ENCODE measurements at regions not wholly inside any gene's neighbourhood (a gene's known extent, or its start where the extent isn't known, plus 50 kb on each side); places are given as distances from the start of the nearest gene placed in this dataset.
"Not testable (repeated sequence)": the region's sequence is repeated elsewhere in the genome, so short reads cannot be mapped to it uniquely, and the experiment has no call there.

- H3K4me3 Mint-ChIP-seq = no peak overlapping the region
- H3K27ac Mint-ChIP-seq = no peak overlapping the region
- H3K36me3 Mint-ChIP-seq = no peaks in the 10 kb centered on the region
- no peaks in the 10 kb centered on the region for H3K4me1 Mint-ChIP-seq (ENCODE audit: low read depth)
- H3K27me3 Mint-ChIP-seq = no peaks in the 10 kb centered on the region
- peaks cover 8% of the 10 kb centered on the region for H3K9me3 Mint-ChIP-seq (ENCODE audit: low read depth)
Observed at GRCh38 chr10:107529350-107529749, 364.8 kb upstream of the SORCS1 start.

GRCh38 chr10:107520348-107520747 lies 355.8 kb upstream of the SORCS1 start:
- Mint-ChIP-seq H3K27me3 (no peaks in the 10 kb centered on the region), H3K36me3 (no peaks in the 10 kb centered on the region), H3K9me3 (ENCODE audit: low read depth) (peaks cover 12% of the 10 kb centered on the region), H3K27ac (no peak overlapping the region), H3K4me1 (ENCODE audit: low read depth) (no peaks in the 10 kb centered on the region), H3K4me3 (no peak overlapping the region)

- H3K4me1 Mint-ChIP-seq (ENCODE audit: low read depth) = no peaks in the 10 kb centered on the region
- no peaks in the 10 kb centered on the region for H3K27me3 Mint-ChIP-seq
- no peak overlapping the region for H3K27ac Mint-ChIP-seq
- no peak overlapping the region for H3K4me3 Mint-ChIP-seq
- H3K9me3 Mint-ChIP-seq (ENCODE audit: low read depth) = peaks cover 2% of the 10 kb centered on the region
- H3K36me3 Mint-ChIP-seq = no peaks in the 10 kb centered on the region
Observed at GRCh38 chr10:107517811-107518210, 353.3 kb upstream of the SORCS1 start.

- Mint-ChIP-seq H3K27ac (no peak overlapping the region), H3K4me3 (no peak overlapping the region), H3K9me3 (ENCODE audit: low read depth) (peaks cover 2% of the 10 kb centered on the region), H3K27me3 (no peaks in the 10 kb centered on the region), H3K4me1 (ENCODE audit: low read depth) (no peaks in the 10 kb centered on the region), H3K36me3 (no peaks in the 10 kb centered on the region)
Observed at GRCh38 chr10:107516349-107516748, 351.8 kb upstream of the SORCS1 start.

GRCh38 chr10:107504011-107504410 lies 339.5 kb upstream of the SORCS1 start:
- H3K9me3 Mint-ChIP-seq (ENCODE audit: low read depth); H3K4me1 Mint-ChIP-seq (ENCODE audit: low read depth); H3K27ac Mint-ChIP-seq; H3K36me3 Mint-ChIP-seq; H3K4me3 Mint-ChIP-seq; H3K27me3 Mint-ChIP-seq: not testable (repeated sequence)

GRCh38 chr10:107502229-107502985 lies 337.9 kb upstream of the SORCS1 start:
- Mint-ChIP-seq H3K4me1 (ENCODE audit: low read depth) (no peaks in the 10 kb centered on the region), H3K4me3 (no peak overlapping the region), H3K27ac (no peak overlapping the region), H3K9me3 (ENCODE audit: low read depth) (peaks cover 9% of the 10 kb centered on the region), H3K36me3 (no peaks in the 10 kb centered on the region), H3K27me3 (no peaks in the 10 kb centered on the region)

- no peak overlapping the region for H3K27ac Mint-ChIP-seq
- no peaks in the 10 kb centered on the region for H3K27me3 Mint-ChIP-seq
- no peaks in the 10 kb centered on the region for H3K4me1 Mint-ChIP-seq (ENCODE audit: low read depth)
- H3K4me3 Mint-ChIP-seq = no peak overlapping the region
- H3K36me3 Mint-ChIP-seq = no peaks in the 10 kb centered on the region
- H3K9me3 Mint-ChIP-seq (ENCODE audit: low read depth) = peaks cover 13% of the 10 kb centered on the region
Observed at GRCh38 chr10:107498983-107499382, 334.5 kb upstream of the SORCS1 start.

GRCh38 chr10:107497024-107497423 lies 332.5 kb upstream of the SORCS1 start:
- Mint-ChIP-seq H3K27me3 (no peaks in the 10 kb centered on the region), H3K9me3 (ENCODE audit: low read depth) (peaks cover 7% of the 10 kb centered on the region)

GRCh38 chr10:107496594-107496993 lies 332.1 kb upstream of the SORCS1 start:
- no peaks in the 10 kb centered on the region for H3K27me3 Mint-ChIP-seq
- peaks cover 7% of the 10 kb centered on the region for H3K9me3 Mint-ChIP-seq (ENCODE audit: low read depth)
- no peaks in the 10 kb centered on the region for H3K4me1 Mint-ChIP-seq (ENCODE audit: low read depth)
- no peaks in the 10 kb centered on the region for H3K36me3 Mint-ChIP-seq
- H3K4me3 Mint-ChIP-seq = no peak overlapping the region
- H3K27ac Mint-ChIP-seq = no peak overlapping the region

More at GRCh38 chr10:107497024-107497423, 332.5 kb upstream of the SORCS1 start:
- Mint-ChIP-seq H3K27ac (no peak overlapping the region), H3K4me3 (no peak overlapping the region), H3K36me3 (no peaks in the 10 kb centered on the region), H3K4me1 (ENCODE audit: low read depth) (no peaks in the 10 kb centered on the region)

- H3K4me1 Mint-ChIP-seq (ENCODE audit: low read depth) = no peaks in the 10 kb centered on the region
- H3K27me3 Mint-ChIP-seq = no peaks in the 10 kb centered on the region
- H3K27ac Mint-ChIP-seq = no peak overlapping the region
- no peak overlapping the region for H3K4me3 Mint-ChIP-seq
- H3K36me3 Mint-ChIP-seq = no peaks in the 10 kb centered on the region
- H3K9me3 Mint-ChIP-seq (ENCODE audit: low read depth) = peaks cover 14% of the 10 kb centered on the region
Observed at GRCh38 chr10:107492389-107492788, 327.9 kb upstream of the SORCS1 start.

- H3K27me3 Mint-ChIP-seq = no peaks in the 10 kb centered on the region
- no peak overlapping the region for H3K4me3 Mint-ChIP-seq
- no peaks in the 10 kb centered on the region for H3K36me3 Mint-ChIP-seq
- no peak overlapping the region for H3K27ac Mint-ChIP-seq
- peaks cover 16% of the 10 kb centered on the region for H3K9me3 Mint-ChIP-seq (ENCODE audit: low read depth)
- no peaks in the 10 kb centered on the region for H3K4me1 Mint-ChIP-seq (ENCODE audit: low read depth)
Observed at GRCh38 chr10:107490389-107490788, 325.9 kb upstream of the SORCS1 start.

GRCh38 chr10:107487284-107487683 lies 322.8 kb upstream of the SORCS1 start:
- H3K9me3 Mint-ChIP-seq (ENCODE audit: low read depth) = peaks cover 17% of the 10 kb centered on the region
- no peak overlapping the region for H3K27ac Mint-ChIP-seq
- no peaks in the 10 kb centered on the region for H3K4me1 Mint-ChIP-seq (ENCODE audit: low read depth)
- no peaks in the 10 kb centered on the region for H3K36me3 Mint-ChIP-seq
- H3K4me3 Mint-ChIP-seq = no peak overlapping the region
- no peaks in the 10 kb centered on the region for H3K27me3 Mint-ChIP-seq

- Mint-ChIP-seq H3K9me3 (ENCODE audit: low read depth) (peaks cover 22% of the 10 kb centered on the region), H3K27me3 (no peaks in the 10 kb centered on the region), H3K4me3 (no peak overlapping the region), H3K36me3 (no peaks in the 10 kb centered on the region), H3K27ac (no peak overlapping the region), H3K4me1 (ENCODE audit: low read depth) (no peaks in the 10 kb centered on the region)
Observed at GRCh38 chr10:107485019-107485418, 320.5 kb upstream of the SORCS1 start.

GRCh38 chr10:107481881-107482280 lies 317.4 kb upstream of the SORCS1 start:
- no peak overlapping the region for H3K4me3 Mint-ChIP-seq
- H3K36me3 Mint-ChIP-seq = no peaks in the 10 kb centered on the region
- H3K9me3 Mint-ChIP-seq (ENCODE audit: low read depth) = peaks cover 18% of the 10 kb centered on the region
- H3K4me1 Mint-ChIP-seq (ENCODE audit: low read depth) = no peaks in the 10 kb centered on the region
- H3K27ac Mint-ChIP-seq = no peak overlapping the region
- no peaks in the 10 kb centered on the region for H3K27me3 Mint-ChIP-seq

- Mint-ChIP-seq H3K27me3 (no peaks in the 10 kb centered on the region), H3K9me3 (ENCODE audit: low read depth) (peaks cover 18% of the 10 kb centered on the region), H3K4me1 (ENCODE audit: low read depth) (no peaks in the 10 kb centered on the region), H3K27ac (no peak overlapping the region), H3K4me3 (no peak overlapping the region), H3K36me3 (no peaks in the 10 kb centered on the region)
Observed at GRCh38 chr10:107481224-107481623, 316.7 kb upstream of the SORCS1 start.

- Mint-ChIP-seq H3K27ac (no peak overlapping the region), H3K27me3 (no peaks in the 10 kb centered on the region)
Observed at GRCh38 chr10:107480781-107481180, 316.3 kb upstream of the SORCS1 start.

More at GRCh38 chr10:107480781-107481180, 316.3 kb upstream of the SORCS1 start:
- H3K9me3 Mint-ChIP-seq (ENCODE audit: low read depth) = peaks cover 13% of the 10 kb centered on the region
- no peaks in the 10 kb centered on the region for H3K36me3 Mint-ChIP-seq
- H3K4me1 Mint-ChIP-seq (ENCODE audit: low read depth) = no peaks in the 10 kb centered on the region
- no peak overlapping the region for H3K4me3 Mint-ChIP-seq
